GM19372 (cell line): ENCODE measurements at regions not wholly inside any gene's neighbourhood (a gene's known extent, or its start where the extent isn't known, plus 50 kb on each side); places are given as distances from the start of the nearest gene placed in this dataset.
"Not testable (repeated sequence)": the region's sequence is repeated elsewhere in the genome, so short reads cannot be mapped to it uniquely, and the experiment has no call there.

ENCODE experiments used
- ATAC-seq: cut with Tn5 transposase; IDR thresholded peaks from one replicate; pipeline ENCODE4 v1.9.1; 2021; ENCODE audit warnings: mild to moderate bottlenecking, low read depth, moderate library complexity; ENCODE audit not compliant: unreplicated experiment

DNA sequence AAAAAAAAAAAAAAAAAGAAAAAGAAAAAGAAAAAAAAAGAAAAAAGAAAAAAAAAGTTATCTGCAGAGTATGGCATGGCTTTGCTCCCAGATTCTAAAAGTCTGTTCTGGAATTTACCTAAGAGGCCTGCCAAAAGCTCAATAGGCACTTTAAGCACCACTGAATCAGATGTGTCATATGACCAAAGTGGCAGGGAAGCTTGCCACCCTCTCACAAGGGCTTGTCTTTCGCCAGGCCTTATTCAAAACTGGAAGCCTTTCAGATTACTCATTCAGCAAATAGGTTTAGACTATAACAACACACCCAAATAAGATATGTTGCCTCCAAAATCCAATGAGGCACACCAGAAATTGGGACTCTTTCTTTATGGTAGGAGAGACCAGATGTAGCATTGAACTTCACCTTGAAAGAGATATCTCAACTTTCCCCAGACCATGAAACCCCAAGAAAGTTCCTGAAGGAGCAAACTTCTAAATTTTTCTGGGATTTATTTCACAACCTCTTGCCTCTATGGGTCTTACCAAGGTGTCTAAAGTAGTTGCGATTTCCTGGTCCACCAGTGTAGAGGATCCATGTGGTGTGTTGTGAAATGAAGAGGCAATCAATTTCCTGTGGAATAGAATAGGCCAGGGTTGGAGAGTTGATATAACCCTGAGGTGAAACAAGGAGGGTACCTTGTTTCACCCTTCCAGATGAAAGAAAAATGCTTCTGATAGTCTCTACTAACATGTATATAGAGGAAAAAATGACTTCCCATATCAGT is 218.8 kb downstream of the DAD1 start:
- no peak for ATAC-seq

DNA sequence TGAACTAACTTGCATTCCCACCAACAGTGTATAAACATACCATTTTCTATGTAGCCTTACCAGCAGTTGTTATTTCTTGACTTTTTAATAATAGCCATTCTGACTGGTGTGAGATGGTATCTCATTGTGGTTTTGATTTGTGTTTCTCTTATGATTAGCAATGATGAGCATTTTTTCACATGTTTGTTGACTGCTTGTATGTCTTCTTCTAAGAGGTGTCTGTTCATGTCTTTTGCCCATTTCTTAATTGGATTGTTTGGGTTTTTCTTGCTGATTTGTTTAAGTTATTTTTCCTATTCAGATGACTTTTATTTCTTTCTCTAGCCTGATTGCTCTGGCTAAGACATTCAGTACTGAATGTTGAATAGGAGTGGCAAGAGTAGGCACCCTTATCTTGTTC is 230.3 kb downstream of the DAD1 start:
- no peak for ATAC-seq

DNA sequence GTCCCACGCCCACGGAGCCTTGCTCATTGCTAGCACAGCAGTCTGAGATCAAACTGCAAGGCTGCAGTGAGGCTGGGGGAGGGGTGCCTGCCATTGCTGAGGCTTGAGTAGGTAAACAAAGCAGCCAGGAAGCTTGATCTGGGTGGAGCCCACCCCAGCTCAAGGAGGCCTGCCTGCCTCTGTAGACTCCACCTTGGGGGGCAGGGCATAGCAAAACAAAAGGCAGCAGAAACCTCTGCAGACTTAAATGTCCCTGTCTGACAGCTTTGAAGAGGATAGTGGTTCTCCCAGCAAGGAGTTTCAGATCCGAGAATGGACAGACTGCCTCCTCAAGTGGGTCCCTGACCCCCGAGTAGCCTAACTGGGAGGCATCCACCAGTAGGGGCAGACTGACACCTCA is 239.7 kb downstream of the DAD1 start:
- not testable (repeated sequence) for ATAC-seq

DNA sequence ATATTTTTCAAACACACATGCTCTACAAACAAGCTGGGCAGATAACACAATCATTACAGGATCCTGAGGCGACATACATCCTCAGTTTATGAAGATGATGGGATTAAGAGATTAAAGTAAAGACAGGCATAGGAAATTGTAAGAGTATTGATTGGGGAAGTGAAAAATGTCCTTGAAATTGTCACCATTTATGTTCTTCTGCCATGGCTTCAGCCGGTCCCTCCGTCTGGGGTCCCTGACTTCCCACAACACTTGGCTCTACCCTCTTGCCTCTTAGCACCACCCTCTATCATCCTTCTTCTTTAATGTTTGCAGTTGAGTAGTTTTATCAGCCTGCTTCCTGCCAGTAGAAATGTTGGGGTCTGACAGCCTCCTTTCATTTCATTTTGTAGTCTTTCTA is 244.4 kb downstream of the DAD1 start:
- no peak for ATAC-seq

DNA sequence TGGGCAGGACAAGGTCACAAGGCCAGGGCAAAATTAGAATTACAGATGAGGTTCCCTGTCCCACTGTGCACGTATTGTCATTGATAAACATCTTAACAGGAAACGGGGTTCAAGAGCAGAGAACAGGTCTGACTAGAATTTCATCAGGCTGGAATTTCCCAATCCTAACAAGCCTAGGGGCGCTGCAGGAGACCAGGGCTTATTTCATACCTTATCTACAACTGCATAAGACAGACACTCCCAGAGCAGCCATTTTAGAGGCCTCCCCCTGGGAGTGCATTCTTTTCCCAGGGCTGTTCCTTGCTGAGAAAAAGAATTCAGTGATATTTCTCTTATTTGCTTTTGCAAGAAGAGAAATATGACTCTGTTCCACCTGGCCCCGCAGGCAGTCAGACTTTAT is 244.8 kb downstream of the DAD1 start:
- ATAC-seq, result not testable (repeated sequence)

DNA sequence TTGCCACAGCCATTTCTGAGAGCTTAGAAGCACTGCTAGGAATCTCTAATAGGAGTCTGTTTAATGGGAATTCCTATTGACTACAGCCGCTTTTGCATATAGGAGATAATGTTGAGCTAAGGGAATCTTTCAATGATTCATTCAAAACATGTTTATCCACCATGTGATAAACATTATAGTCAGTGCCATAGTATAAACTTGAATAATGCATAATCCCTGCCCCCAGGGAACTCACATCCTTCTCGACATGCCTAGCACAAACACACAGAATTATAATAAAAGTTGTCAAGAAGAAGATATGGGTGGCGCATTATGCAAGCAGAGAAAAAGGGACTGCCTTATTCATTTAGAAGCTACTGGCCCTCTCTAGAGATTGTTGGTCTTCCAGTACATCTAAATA is 248.0 kb downstream of the DAD1 start:
- ATAC-seq, result no peak

DNA sequence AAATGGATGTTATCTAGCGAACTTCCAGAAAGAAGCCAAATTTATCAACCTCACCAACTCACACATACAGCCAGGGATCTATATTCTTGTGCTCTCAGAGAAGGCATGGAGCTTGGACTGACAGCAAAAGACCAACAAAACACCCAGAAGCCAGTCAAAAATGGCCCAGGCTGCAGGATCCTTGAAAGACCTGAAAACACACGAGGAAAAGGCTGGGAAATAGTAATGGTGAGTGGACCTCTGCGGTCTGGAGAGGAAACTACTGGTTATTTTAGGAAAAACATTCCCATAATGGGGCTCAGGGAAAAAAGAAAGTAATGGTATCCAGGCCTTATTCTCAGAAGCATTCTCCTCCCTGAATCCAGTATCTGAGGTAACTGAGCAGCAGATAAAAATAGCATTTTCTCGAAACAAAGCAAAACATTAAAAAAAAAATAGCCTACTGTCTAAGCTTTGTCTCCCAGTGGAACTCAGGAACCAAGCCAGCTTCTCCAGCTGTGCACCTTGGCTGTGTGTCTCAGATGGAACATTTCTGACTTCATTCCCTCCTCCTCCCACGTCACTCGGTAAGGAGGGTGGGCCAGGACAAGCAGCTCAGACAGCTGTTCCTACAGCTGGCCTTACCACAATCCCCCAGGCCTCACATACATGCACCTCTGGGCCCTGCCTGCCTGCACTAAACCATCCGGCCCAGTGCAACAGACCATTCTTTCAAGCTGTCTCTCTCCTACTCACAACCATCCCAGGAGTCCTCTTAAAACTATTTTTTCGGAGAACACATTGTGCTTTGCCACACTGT is 249.9 kb downstream of the DAD1 start:
- ATAC-seq, result no peak

DNA sequence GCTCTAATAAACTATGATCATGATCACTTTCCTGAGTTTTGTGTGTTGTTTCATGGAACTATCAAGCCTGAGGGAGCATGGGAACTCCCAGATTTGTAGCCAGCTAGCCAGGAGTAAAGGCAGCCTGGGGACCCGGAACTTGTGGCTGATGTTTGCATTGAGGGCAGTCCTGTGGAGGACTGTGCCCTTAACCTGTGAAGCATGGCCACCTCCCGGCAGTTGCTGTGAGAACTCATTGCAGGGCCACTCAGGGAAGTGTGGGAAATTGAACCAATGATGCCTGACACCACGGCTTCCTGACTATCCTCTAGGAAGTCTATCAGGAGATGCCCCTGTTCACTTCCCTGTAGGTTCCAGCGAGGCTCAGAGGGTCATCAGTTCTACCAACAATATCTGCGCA is 250.6 kb downstream of the DAD1 start:
- ATAC-seq, result no peak

DNA sequence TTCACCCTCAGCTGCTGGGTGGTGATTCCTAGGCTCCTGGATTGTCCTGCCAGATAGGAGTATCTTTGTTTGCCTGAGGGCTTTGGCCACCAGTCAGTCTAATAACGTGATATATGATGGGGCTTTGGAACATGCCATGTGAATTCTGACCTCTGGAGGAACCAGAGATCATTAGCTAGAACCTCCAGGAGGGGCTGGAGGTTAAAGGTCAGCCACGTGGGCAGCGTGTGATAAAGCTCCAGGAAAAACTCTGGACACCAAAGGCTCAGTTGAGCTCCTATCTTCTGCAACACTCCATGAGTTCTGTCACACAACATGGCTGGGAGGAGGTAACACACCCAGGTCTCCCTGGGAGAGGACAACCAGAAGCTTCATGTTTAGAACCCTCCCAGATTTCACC is 251.1 kb downstream of the DAD1 start:
- ATAC-seq, result no peak

DNA sequence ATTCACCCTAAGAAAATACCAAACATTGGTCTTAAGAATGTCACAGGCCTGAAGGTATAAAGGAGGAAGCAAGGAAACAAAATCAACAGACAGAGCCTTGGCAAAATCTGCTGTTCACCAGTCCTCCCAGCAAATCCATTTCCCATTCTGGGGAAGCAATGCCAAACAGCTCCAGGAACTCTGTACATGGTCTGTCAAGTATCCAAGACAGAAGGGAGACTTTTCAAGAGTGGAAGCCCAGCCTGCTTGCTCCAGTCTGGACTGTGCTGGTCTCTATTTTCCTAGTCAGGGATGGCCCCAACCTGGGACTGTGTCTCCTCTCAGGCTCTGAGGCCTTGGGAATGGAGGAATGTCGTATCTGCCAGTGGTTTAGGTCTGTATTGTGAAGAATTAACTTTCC is 251.5 kb downstream of the DAD1 start:
- ATAC-seq, result no peak

DNA sequence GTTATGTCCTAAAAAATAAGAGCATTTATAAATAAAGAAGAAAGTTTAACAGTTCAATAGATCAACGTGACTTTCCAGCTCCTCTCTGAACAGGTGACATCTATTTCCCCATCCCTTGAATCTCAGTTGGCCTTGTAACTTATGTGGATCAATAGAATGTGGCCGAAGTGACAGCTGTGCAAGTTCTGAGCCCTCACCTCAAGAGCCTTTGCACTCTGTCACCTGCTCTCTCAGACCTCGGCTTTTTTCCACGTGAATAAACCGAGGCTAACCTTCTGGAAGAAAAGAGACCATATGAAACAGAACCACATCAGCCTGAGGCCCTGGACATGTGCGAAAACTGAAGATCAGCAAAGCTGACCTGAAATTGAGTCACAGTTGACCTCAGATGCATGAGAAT is 253.0 kb downstream of the DAD1 start:
- ATAC-seq, result no peak

DNA sequence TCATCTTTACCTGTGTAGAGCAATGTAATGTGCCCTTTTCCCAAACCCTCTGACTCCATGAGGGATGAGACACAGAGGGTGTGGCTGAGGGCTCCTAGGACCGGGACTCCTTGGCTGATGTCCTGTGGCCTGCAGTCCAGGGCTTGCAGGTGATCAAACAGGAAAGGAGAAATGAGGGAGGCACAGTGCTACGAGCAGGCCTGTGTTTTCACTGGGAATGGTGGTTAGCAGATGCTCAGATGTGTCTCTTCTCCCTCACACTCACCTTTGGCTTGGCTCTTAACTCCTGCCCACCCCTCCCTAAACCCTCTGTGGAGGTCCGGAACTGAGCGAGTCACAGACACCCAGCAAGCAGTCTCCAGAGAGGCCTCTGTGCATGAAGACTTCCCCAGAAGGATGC is 254.4 kb downstream of the DAD1 start:
- ATAC-seq, result no peak

DNA sequence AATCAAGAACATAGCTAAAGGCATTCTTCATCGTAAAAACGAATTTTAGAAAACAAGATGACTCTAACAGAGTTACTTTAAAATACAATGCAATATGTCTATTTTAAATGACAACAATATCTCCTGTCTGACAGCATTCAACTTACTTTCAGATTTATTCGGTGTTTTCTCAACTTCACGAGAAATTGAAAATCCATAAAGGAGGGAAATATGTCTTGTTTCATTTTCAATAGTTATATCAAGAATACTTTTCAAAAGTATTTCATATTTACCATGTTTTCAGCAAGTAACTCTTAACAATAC is 254.8 kb downstream of the DAD1 start:
- ATAC-seq, result no peak

DNA sequence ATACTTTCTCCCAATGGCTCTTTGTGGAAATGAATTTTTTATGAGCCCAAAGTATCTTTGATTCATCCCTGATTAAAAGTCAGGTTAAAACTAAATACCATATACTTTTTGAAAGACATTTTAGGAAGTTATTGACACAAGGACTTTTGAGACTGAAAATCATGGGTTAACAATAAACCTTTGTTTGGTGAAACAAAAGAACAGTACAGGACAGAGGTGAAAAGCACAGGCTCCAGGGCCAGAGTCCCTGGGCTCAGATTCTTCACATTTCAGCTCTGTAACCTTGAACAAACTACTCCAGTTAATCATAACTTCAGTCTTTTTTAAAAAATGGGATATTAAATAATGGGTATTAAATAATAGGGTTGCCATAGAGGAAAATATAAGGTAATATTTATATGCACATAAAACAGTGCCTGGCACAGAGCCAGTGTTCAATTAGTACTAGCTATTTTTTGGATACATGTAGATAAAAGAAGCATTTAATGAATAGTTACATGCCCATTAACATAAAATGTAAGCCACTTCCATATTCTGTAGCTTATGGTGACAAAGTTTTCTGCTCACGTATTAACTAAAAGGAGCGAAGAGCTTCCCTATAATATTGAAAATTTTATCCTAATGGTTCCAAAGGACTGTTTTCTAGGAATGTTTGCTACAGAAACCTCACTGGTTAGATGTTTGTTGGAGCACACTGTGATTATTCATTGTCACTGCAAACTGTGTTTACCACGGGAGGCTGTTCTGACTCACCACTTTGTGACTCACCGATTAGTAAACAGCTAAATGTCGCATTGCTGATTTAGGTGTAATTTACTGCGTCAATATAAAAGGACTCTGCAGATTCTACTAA is 255.4 kb downstream of the DAD1 start:
- ATAC-seq, result no peak

DNA sequence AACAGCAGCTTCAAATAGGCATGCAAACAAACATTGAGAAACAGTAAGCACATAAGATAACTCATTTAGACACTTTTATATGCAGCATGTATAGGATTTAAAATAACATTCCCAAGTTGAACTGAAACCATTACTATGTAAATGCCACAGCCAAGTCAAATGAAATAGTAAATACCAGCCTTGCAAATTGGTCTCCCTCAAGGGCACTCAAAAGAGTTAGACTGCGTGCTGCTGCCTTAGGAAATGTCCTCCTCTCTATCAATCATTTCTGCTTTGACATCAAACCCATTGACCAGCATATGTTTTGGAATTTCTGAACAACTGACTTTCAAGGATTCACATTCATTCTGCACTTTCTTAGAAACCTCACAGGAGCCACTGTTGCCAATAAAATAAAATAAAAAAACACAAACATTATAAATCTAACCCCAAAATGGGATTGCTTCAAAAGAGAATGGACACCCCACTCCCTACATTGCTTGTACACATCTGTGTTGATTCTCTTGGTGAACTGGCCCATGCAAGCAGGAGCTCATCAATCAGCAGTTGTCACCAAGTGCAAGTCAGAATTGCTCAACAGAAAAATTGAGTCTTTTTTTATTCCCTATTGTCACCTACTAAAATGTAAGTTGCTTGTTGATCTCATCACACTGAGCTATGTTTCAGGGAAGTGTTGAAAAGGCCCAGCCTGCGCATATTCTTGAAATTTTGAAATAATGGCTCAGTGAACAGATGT is 256.2 kb downstream of the DAD1 start:
- ATAC-seq, result no peak

DNA sequence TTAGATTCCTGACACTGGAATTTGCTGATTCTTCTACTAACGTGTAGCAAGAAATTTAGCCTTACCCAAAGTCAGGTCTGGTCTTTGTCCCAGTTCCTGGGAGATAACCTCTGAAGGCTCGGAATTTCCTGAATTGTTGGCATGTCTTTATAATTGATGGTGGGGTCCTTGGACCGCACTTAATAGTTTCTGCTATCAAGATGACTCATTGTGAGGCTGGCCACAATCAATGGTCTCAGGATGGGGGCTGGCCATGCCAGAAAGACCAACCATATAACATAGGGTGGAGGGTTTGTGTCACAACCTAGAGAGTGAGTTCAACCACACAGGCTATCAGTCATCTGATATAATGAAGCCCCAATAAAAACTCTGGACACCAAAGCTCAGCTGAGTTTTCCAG is 259.7 kb downstream of the DAD1 start:
- ATAC-seq, result no peak

DNA sequence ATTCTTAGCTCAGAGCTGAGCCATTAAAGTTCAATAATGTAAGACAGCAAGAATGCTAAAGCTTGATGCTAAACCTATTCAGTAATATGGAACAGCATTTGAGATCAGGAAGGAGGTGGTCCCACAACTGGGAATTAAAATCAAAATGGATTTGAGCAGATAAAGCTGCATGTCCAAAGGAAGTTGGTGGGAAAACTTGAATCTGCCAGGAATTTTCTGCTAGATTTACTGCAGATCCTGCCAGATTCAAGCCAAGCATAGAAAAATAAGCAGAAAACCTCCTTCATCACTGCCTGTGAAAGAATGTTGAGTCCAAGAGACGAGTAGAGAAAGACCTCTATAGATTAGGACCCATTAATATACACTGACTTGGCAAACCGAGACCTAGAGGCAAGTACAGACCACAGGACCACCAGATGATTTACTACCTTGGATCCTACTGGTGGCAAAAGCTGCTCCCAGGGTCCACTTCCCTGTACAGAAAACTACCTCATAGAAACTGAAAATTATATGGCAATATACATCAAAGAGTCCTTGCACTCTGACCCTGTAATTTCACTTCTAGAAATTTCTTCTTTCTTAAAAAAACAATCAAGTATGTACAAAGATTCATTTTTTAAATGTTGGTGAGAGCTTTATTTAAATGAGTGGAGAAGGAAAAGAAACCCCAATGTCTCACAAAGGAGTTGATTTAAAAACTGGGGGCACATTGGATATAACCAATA is 263.2 kb downstream of the DAD1 start:
- ATAC-seq, result no peak

DNA sequence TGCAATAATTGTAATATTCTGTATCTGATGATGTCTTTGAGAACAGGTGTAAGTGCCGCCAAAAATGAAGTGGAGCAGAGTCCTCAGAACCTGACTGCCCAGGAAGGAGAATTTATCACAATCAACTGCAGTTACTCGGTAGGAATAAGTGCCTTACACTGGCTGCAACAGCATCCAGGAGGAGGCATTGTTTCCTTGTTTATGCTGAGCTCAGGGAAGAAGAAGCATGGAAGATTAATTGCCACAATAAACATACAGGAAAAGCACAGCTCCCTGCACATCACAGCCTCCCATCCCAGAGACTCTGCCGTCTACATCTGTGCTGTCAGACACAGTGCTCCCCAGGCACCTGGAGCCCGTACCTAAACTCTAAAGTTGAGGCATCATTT is 268.7 kb downstream of the DAD1 start:
- no peak for ATAC-seq

DNA sequence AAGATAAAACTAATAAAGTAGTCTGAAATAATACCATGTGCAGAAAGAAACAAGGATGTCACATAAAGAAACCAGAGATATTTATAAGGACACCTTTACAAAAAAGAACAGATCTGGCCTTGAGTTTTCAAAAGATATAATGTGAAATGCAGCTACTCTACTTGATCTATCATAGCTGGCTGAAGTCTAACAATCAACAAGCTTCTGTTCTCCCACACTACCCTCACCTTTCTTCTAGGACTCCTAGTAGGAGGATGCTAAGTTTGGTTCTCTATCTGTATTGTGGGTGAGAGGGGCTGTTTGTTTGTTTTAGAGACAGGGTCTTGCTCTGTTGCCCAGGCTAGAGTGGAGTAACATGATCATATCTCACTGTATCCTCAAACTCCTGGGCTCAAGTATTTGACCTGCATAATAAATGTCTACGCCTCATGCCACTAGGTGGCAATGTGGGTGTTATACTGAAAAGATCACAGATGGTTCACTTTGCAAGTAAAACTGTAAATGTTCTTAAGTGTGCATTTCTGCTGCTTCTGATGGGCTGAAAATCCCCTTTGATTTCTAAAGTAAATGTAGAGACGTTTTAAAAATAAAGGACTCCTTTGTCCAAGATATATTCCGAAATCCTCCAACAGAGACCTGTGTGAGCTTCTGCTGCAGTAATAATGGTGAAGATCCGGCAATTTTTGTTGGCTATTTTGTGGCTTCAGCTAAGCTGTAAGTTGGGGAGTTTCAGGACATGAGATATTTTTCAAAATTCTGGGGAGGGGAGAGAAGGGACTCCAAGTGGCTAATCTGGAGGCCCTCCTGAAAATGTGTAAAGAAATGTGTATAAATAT is 269.3 kb downstream of the DAD1 start:
- no peak for ATAC-seq
